Panc1 (cell line): ENCODE measurements at regions not wholly inside any gene's neighbourhood (a gene's known extent, or its start where the extent isn't known, plus 50 kb on each side); places are given as distances from the start of the nearest gene placed in this dataset.

Source experiments
- POLR2AphosphoS5 ChIP-seq: IDR thresholded peaks from 2 replicates; pipeline ENCODE4 v1.6.1; 2012; ENCODE audit warnings: mild to moderate bottlenecking, low read depth, low read length, moderate library complexity
- SIN3A ChIP-seq: IDR thresholded peaks from 2 replicates; pipeline ENCODE4 v1.6.1; 2012; ENCODE audit warnings: low read depth, mild to moderate bottlenecking, low read length, moderate library complexity, borderline replicate concordance; ENCODE audit not compliant: insufficient read depth
- TCF7L2 ChIP-seq: IDR thresholded peaks from 2 replicates; pipeline ENCODE4 v1.6.1; 2011; ENCODE audit warnings: mild to moderate bottlenecking, low read depth, low read length, inconsistent platforms
- TF ChIP-seq, protein P1 (sequence below): fragments of 450-650 bp; IDR thresholded peaks from 2 replicates; pipeline ENCODE4 v1.5.1; 2017; ENCODE audit warnings: mild to moderate bottlenecking
- TF ChIP-seq, protein P2 (sequence below), 2 experiments: IDR thresholded peaks; 2 replicates each; pipeline ENCODE4 v1.6.1; 2011 to 2012; ENCODE audit warnings: low read depth in 2 of 2, control low read depth in 1 of 2, low read length in 1 of 2, mild to moderate bottlenecking in 1 of 2, moderate library complexity in 1 of 2; ENCODE audit not compliant: insufficient read depth in 1 of 2

DNA sequence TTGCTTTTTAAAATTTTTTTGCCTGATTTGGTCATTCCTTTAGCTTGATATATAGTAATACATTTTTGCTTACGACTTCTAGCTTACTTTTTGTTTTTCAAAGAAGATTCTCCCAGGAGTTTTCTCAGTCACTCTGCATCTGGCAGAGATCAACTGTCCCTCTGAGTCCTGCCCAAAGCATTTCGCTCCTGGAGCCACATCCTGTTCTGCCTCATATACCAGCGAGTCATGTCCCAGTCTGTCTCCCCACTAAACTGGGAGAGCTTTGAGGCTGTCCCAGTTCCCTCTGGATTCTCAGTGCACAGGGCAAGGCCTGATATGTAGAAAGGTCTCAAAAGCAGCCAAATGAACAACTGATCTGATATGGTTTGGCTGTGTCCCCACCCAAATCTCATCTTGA, 326.3 kb downstream of the ARRDC4 start:
- TF ChIP-seq POLR2AphosphoS5 (no peak), SIN3A (no peak), TCF7L2 (no peak)
- TF ChIP-seq, protein P1, sequence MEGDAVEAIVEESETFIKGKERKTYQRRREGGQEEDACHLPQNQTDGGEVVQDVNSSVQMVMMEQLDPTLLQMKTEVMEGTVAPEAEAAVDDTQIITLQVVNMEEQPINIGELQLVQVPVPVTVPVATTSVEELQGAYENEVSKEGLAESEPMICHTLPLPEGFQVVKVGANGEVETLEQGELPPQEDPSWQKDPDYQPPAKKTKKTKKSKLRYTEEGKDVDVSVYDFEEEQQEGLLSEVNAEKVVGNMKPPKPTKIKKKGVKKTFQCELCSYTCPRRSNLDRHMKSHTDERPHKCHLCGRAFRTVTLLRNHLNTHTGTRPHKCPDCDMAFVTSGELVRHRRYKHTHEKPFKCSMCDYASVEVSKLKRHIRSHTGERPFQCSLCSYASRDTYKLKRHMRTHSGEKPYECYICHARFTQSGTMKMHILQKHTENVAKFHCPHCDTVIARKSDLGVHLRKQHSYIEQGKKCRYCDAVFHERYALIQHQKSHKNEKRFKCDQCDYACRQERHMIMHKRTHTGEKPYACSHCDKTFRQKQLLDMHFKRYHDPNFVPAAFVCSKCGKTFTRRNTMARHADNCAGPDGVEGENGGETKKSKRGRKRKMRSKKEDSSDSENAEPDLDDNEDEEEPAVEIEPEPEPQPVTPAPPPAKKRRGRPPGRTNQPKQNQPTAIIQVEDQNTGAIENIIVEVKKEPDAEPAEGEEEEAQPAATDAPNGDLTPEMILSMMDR, result no peak
- TF ChIP-seq, protein P2, sequence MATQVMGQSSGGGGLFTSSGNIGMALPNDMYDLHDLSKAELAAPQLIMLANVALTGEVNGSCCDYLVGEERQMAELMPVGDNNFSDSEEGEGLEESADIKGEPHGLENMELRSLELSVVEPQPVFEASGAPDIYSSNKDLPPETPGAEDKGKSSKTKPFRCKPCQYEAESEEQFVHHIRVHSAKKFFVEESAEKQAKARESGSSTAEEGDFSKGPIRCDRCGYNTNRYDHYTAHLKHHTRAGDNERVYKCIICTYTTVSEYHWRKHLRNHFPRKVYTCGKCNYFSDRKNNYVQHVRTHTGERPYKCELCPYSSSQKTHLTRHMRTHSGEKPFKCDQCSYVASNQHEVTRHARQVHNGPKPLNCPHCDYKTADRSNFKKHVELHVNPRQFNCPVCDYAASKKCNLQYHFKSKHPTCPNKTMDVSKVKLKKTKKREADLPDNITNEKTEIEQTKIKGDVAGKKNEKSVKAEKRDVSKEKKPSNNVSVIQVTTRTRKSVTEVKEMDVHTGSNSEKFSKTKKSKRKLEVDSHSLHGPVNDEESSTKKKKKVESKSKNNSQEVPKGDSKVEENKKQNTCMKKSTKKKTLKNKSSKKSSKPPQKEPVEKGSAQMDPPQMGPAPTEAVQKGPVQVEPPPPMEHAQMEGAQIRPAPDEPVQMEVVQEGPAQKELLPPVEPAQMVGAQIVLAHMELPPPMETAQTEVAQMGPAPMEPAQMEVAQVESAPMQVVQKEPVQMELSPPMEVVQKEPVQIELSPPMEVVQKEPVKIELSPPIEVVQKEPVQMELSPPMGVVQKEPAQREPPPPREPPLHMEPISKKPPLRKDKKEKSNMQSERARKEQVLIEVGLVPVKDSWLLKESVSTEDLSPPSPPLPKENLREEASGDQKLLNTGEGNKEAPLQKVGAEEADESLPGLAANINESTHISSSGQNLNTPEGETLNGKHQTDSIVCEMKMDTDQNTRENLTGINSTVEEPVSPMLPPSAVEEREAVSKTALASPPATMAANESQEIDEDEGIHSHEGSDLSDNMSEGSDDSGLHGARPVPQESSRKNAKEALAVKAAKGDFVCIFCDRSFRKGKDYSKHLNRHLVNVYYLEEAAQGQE (IDR thresholded peaks at IDR 0.05; ENCODE audit: insufficient read depth in 1 of 2, low read depth in 2 of 2, low read length in 1 of 2), result no peak
